Fibroblast of skin of back (primary cell): ENCODE measurements at regions not wholly inside any gene's neighbourhood (a gene's known extent, or its start where the extent isn't known, plus 50 kb on each side); places are given as distances from the start of the nearest gene placed in this dataset.

Source experiments
- DNase-seq: peaks from one replicate; pipeline ENCODE4 v3.0.0-alpha.2; 2013

GRCh38 chr18:2451556-2451955, 119.7 kb downstream of the METTL4 start:
- DNase-seq: no peak

DNA sequence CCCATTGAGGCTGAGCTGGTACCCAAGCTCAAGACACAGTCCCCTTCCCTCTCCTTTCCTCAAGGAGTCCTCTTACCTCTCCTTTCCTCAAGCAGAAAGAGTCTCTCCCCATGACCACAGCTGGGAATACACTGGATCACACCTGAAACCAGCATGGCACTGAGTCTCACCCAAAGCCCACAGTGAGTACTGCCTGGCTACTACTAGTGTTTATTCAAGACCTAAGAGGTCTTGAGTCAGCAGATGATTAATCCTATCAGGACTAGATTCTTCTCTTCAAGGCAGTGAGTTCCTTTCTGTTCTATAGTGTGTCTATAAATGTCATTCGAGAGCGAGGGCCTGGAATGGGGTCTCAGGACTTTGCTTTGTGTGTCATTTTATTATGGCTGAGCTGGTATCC, 111.4 kb downstream of the METTL4 start:
- peak; percentile 31 for DNase-seq

DNA sequence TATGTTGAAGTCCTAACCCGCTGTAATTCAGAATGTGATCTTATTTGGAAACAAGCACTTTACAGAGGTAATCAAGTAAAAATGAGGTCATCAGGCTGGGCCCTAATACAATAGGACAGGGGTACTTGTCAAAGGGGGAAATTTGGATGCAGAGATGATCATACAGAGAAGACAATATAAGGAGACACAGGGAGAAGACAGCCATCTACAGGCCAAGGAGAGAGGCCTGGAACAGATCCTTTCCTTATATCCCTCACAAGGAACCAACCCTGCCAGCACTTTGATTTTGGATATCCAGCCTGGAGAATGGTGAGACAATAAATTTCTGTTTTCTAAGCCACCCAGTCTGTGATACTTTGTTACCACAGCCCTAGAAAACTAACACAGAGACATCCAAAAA, 104.3 kb downstream of the METTL4 start:
- DNase-seq: no peak

GRCh38 chr18:2468051-2468450, 103.3 kb downstream of the METTL4 start:
- no peak for DNase-seq

- DNase-seq: no peak
Measured at GRCh38 chr18:2471523-2471922, 99.8 kb downstream of the METTL4 start.

GRCh38 chr18:2478662-2479061, 92.6 kb downstream of the METTL4 start:
- no peak for DNase-seq

DNA sequence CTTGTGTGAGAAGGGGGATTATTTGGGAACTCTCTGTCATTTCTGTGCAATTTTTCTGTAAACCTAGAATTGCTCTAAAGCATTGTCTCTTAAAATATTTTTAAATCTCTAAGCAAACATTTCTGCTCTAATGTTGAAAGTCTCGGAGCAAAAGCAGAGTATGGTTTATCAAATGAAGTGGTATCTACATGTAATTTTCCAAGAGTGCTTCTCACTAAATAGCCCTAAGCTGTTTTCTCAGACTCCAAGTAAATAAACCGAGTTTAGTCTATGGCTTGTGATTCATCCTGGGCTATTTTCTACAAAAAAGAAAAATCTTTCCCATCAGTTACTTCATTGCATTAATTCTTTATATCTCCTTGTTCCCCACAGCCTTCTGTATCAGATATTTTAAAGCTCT, 90.8 kb downstream of the METTL4 start:
- peak; percentile 4 for DNase-seq

GRCh38 chr18:2482706-2483475, 88.4 kb downstream of the METTL4 start:
- DNase-seq: no peak

- DNase-seq: no peak
Measured at GRCh38 chr18:2485983-2486382, 85.3 kb downstream of the METTL4 start.

DNA sequence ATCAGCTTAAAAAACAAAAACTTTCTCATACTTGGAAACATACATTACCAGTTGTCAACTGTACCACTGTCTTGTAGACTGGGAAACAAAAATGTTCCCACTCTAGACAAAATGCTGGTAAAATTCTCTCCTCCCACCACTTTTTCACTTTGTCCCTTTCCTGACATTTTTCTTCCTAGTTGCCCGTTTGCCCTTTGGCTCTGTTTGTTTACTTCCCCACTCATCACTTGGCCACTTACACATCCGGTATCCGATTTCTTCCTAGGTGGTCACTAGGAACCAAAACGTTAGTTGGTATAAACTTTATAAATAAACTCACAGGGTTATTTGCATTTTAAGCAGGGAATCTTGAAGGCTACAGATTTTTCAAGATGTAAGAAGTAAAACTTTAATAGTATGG, 84.9 kb downstream of the METTL4 start:
- no peak for DNase-seq
